Medulla oblongata (tissue), 1 donor: ENCODE measurements at regions not wholly inside any gene's neighbourhood (a gene's known extent, or its start where the extent isn't known, plus 50 kb on each side); places are given as distances from the start of the nearest gene placed in this dataset.

ENCODE experiments used
- DNase-seq: peaks from one replicate; pipeline ENCODE4 v3.0.0-alpha.2; 2015; ENCODE audit errors: extremely low spot score

- no peak for DNase-seq
Measured at GRCh38 chr11:116093065-116093464, 588.9 kb upstream of the CADM1 start.

- no peak for DNase-seq
Measured at GRCh38 chr11:116086426-116086825, 582.2 kb upstream of the CADM1 start.

- no peak for DNase-seq
Measured at GRCh38 chr11:116085031-116085635, 580.9 kb upstream of the CADM1 start.

- DNase-seq, result no peak
Measured at GRCh38 chr11:116084511-116084910, 580.3 kb upstream of the CADM1 start.

GRCh38 chr11:116082256-116082655 lies 578.0 kb upstream of the CADM1 start:
- DNase-seq, result no peak

GRCh38 chr11:116079580-116079979 lies 575.4 kb upstream of the CADM1 start:
- DNase-seq, result no peak

GRCh38 chr11:116078101-116078591 lies 573.9 kb upstream of the CADM1 start:
- DNase-seq, result no peak

- DNase-seq, result no peak
Measured at GRCh38 chr11:116077092-116077491, 572.9 kb upstream of the CADM1 start.

GRCh38 chr11:116073854-116074837 lies 569.9 kb upstream of the CADM1 start:
- no peak for DNase-seq

GRCh38 chr11:116072601-116073410 lies 568.6 kb upstream of the CADM1 start:
- no peak for DNase-seq

GRCh38 chr11:116072133-116072532 lies 567.9 kb upstream of the CADM1 start:
- DNase-seq, result no peak

- DNase-seq, result no peak
Measured at GRCh38 chr11:116071241-116071640, 567.0 kb upstream of the CADM1 start.

GRCh38 chr11:116070520-116070919 lies 566.3 kb upstream of the CADM1 start:
- no peak for DNase-seq

- DNase-seq, result no peak
Measured at GRCh38 chr11:116066777-116067176, 562.6 kb upstream of the CADM1 start.

- no peak for DNase-seq
Measured at GRCh38 chr11:116065986-116066385, 561.8 kb upstream of the CADM1 start.

GRCh38 chr11:116065191-116065895 lies 561.1 kb upstream of the CADM1 start:
- no peak for DNase-seq

- peak; percentile 5 for DNase-seq
Measured at GRCh38 chr11:116062490-116063171, 558.4 kb upstream of the CADM1 start.

GRCh38 chr11:116062129-116062489 lies 557.9 kb upstream of the CADM1 start:
- no peak for DNase-seq

GRCh38 chr11:116061322-116061721 lies 557.1 kb upstream of the CADM1 start:
- no peak for DNase-seq

GRCh38 chr11:116059919-116060318 lies 555.7 kb upstream of the CADM1 start:
- no peak for DNase-seq

GRCh38 chr11:116057000-116057399 lies 552.8 kb upstream of the CADM1 start:
- DNase-seq, result no peak
